ENCODE measurements at regions not wholly inside any gene's neighbourhood (a gene's known extent, or its start where the extent isn't known, plus 50 kb on each side); places are given as distances from the start of the nearest gene placed in this dataset.

- no peak for FAIRE-seq
- Histone ChIP-seq H3K36me3 (ENCODE audit: control insufficient read depth, insufficient read depth, low read length) (no peaks in the 10 kb centered on the region), H3K4me3 (ENCODE audit: low read depth, low read length) (no peak overlapping the region), H3K27me3 (ENCODE audit: control insufficient read depth, insufficient read depth, low read length) (no peaks in the 10 kb centered on the region)
- no peak for DNase-seq (ENCODE audit: low read depth)
- TF ChIP-seq CTCF (IDR thresholded peaks at IDR 0.05; ENCODE audit: insufficient read depth, low read length, severe bottlenecking), result no peak
Measured at GRCh38 chr3:181344331-181344730, 354.8 kb upstream of the DNAJC19 start.

DNA sequence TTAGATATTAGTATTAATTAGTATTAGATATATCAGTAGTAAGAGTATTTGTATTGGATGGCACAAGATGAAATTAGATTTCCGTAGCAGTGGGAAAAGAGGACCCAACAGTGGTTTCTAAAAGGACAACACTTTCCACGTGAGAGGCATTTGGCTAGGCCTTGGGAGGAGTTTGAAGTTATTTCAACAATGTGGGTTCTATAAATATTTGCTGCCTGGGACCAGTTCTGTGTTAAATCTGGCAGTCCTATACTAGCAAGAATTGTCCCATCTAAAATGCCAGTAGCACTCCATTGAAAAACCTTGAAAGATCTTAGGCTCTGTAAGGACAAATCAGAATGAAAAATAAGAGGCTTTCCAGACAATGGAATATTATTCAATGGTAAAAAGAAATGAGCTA, 347.1 kb upstream of the DNAJC19 start:
- FAIRE-seq, result no peak
- TF ChIP-seq CTCF (IDR thresholded peaks at IDR 0.05; ENCODE audit: insufficient read depth, low read length, severe bottlenecking), result no peak
- Histone ChIP-seq H3K4me3 (ENCODE audit: low read depth, low read length) (no peak overlapping the region), H3K36me3 (ENCODE audit: control insufficient read depth, insufficient read depth, low read length) (no peaks in the 10 kb centered on the region), H3K27me3 (ENCODE audit: control insufficient read depth, insufficient read depth, low read length) (no peaks in the 10 kb centered on the region)
- no peak for DNase-seq (ENCODE audit: low read depth)

DNA sequence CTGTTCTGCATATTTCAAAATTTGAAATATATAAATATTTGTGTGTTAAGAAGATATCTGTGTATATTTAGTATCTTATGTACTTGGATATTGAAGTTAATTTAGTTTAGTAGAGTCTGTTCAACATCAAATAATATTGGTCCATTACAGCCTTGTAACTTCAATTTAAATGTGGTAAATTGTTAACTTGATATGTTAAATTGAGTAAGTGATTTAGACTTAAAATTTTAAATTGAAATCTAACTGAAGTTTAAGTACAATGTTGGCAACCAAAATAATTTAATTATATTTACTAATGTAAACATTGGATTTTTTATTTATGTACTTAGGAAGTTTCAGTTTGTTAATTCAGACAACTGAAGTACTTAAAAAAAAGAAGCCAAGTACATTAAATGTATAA, 343.9 kb upstream of the DNAJC19 start:
- Histone ChIP-seq H3K27me3 (ENCODE audit: control insufficient read depth, insufficient read depth, low read length) (no peaks in the 10 kb centered on the region), H3K4me3 (ENCODE audit: low read depth, low read length) (no peak overlapping the region), H3K36me3 (ENCODE audit: control insufficient read depth, insufficient read depth, low read length) (no peaks in the 10 kb centered on the region)
- DNase-seq (ENCODE audit: low read depth) (no peak), FAIRE-seq (no peak)
- no peak for TF ChIP-seq CTCF (IDR thresholded peaks at IDR 0.05; ENCODE audit: insufficient read depth, low read length, severe bottlenecking)

GRCh38 chr3:181330821-181331563, 341.5 kb upstream of the DNAJC19 start:
- no peak for TF ChIP-seq CTCF (IDR thresholded peaks at IDR 0.05; ENCODE audit: insufficient read depth, low read length, severe bottlenecking)
- Histone ChIP-seq H3K4me3 (ENCODE audit: low read depth, low read length) (no peak overlapping the region), H3K27me3 (ENCODE audit: control insufficient read depth, insufficient read depth, low read length) (no peaks in the 10 kb centered on the region), H3K36me3 (ENCODE audit: control insufficient read depth, insufficient read depth, low read length) (no peaks in the 10 kb centered on the region)
- FAIRE-seq (no peak), DNase-seq (ENCODE audit: low read depth) (no peak)

- Histone ChIP-seq H3K27me3 (ENCODE audit: control insufficient read depth, insufficient read depth, low read length) (no peaks in the 10 kb centered on the region), H3K36me3 (ENCODE audit: control insufficient read depth, insufficient read depth, low read length) (no peaks in the 10 kb centered on the region), H3K4me3 (ENCODE audit: low read depth, low read length) (no peak overlapping the region)
- FAIRE-seq (no peak), DNase-seq (ENCODE audit: low read depth) (no peak)
- TF ChIP-seq CTCF (IDR thresholded peaks at IDR 0.05; ENCODE audit: insufficient read depth, low read length, severe bottlenecking), result no peak
Measured at GRCh38 chr3:181330257-181330656, 340.7 kb upstream of the DNAJC19 start.

DNA sequence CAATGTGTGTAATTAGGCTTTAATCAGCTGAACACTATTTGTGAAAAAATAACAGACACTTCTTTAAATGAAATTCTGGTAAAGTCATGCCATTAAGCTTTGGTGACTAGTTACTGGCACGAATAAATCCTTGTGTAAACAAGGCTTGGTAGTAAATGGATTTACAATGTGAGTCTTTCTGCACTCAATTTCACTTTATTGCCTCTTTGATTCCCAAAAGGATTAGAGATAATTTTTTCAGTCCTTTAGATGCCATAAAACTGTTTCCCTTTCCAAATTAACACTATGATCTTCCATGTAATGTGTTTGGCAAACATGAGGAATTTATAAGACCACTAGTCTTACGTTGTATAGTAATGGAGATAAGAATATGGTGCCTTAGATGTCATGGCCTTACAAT, 339.5 kb upstream of the DNAJC19 start:
- TF ChIP-seq CTCF (IDR thresholded peaks at IDR 0.05; ENCODE audit: insufficient read depth, low read length, severe bottlenecking), result no peak
- no peaks in the 10 kb centered on the region for H3K27me3 ChIP-seq (ENCODE audit: control insufficient read depth, insufficient read depth, low read length)
- no peak for DNase-seq (ENCODE audit: low read depth)
- no peak for FAIRE-seq
- no peaks in the 10 kb centered on the region for H3K36me3 ChIP-seq (ENCODE audit: control insufficient read depth, insufficient read depth, low read length)
- H3K4me3 ChIP-seq (ENCODE audit: low read depth, low read length), result no peak overlapping the region

Data from bronchial epithelial cell (primary cell).